Activated CD4-positive, alpha-beta T cell treated with anti-CD3 and anti-CD28 coated beads, Interleukin-10, Interleukin-2, amounts not matched to agents 100 ng/mL and 50 ng/mL, durations not matched to agents 16 hours and 8 hours (primary cell): ENCODE measurements at regions not wholly inside any gene's neighbourhood (a gene's known extent, or its start where the extent isn't known, plus 50 kb on each side); places are given as distances from the start of the nearest gene placed in this dataset.
"Not testable (repeated sequence)": the region's sequence is repeated elsewhere in the genome, so short reads cannot be mapped to it uniquely, and the experiment has no call there.

Source experiments
- DNase-seq: peaks from one replicate; pipeline ENCODE4 v3.0.0-alpha.2; 2020

GRCh38 chrX:92873359-92874055, 799.9 kb downstream of the NAP1L3 start:
- not testable (repeated sequence) for DNase-seq

- not testable (repeated sequence) for DNase-seq
Observed at GRCh38 chrX:92849998-92850397, 823.4 kb downstream of the NAP1L3 start.

- DNase-seq, result not testable (repeated sequence)
Observed at GRCh38 chrX:92843920-92844319, 829.5 kb downstream of the NAP1L3 start.

- DNase-seq, result not testable (repeated sequence)
Observed at GRCh38 chrX:92832750-92833149, 840.6 kb downstream of the NAP1L3 start.

GRCh38 chrX:92830083-92830482, 843.3 kb downstream of the NAP1L3 start:
- DNase-seq, result not testable (repeated sequence)

GRCh38 chrX:92821580-92822152, 851.7 kb downstream of the NAP1L3 start:
- DNase-seq, result not testable (repeated sequence)

GRCh38 chrX:92792080-92792479, 881.3 kb downstream of the NAP1L3 start:
- DNase-seq, result not testable (repeated sequence)

GRCh38 chrX:92780075-92780474, 893.3 kb downstream of the NAP1L3 start:
- DNase-seq, result peak; percentile 11

- DNase-seq, result not testable (repeated sequence)
Observed at GRCh38 chrX:92774016-92774415, 899.4 kb downstream of the NAP1L3 start.

GRCh38 chrX:92760963-92761362, 912.4 kb downstream of the NAP1L3 start:
- not testable (repeated sequence) for DNase-seq
